22Rv1 (cell line): ENCODE measurements at regions not wholly inside any gene's neighbourhood (a gene's known extent, or its start where the extent isn't known, plus 50 kb on each side); places are given as distances from the start of the nearest gene placed in this dataset.

Experiments used
- CTCF ChIP-seq: fragments of 450-650 bp; IDR thresholded peaks from 2 replicates; pipeline ENCODE4 v1.5.1; 2017; ENCODE audit warnings: mild to moderate bottlenecking
- ZFX ChIP-seq: fragments of 450-650 bp; IDR thresholded peaks from 2 replicates; pipeline ENCODE4 v1.6.1; 2017; ENCODE audit warnings: antibody characterized with exemption, borderline replicate concordance

DNA sequence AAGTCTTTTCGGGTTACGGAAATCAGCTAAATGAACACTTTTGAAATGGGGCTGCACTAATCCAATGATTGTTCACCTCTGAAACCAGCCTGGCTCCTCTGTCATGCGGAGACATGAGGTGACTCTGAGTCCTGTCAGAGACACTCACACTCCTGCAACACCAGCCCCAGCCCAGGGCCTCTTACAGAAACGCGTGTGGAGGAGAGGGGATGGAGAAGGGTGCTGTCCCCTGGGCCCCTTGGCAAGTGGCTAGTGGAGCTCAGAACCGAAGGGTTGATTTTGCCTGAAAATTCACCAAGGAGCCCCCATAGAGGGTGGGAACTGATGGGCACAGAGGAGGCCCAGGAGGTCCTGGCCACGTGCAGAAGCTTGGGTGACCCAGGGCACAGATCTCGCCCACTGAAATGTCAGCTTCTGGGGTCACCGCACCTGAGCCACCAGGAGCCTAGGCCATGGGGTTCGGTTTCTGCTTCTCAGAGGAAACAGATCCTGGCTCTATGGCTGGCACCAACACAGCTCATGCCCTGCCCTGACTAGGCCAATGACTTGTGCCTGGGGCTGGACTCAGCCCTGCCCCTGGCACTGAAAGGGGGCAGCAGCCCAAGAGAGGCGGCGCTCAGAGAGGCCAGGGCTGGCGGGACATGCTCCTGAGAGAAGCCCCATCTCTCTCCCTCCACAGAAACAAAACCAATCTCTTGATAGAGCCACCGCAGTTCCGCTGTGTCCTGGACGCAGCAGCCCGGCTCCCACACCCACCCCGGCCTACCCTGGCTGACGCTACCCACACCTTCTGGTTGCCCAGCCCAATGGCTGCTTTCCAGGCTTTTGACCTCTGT is 144.7 kb downstream of the ERMARD start:
- no peak for TF ChIP-seq CTCF
- no peak for TF ChIP-seq ZFX
